Muscle of arm (tissue), 1 donor: ENCODE measurements at regions not wholly inside any gene's neighbourhood (a gene's known extent, or its start where the extent isn't known, plus 50 kb on each side); places are given as distances from the start of the nearest gene placed in this dataset.
"Not testable (repeated sequence)": the region's sequence is repeated elsewhere in the genome, so short reads cannot be mapped to it uniquely, and the experiment has no call there.

Experiments used
- DNase-seq: peaks from one replicate; pipeline ENCODE4 v3.0.0-alpha.2; 2013

GRCh38 chr2:39581866-39582265 is 83.9 kb upstream of the TMEM178A start:
- no peak for DNase-seq

- no peak for DNase-seq
These were observed 82.5 kb upstream of the TMEM178A start for GRCh38 chr2:39583213-39583612.

- no peak for DNase-seq
These were observed 81.9 kb upstream of the TMEM178A start for GRCh38 chr2:39583781-39584180.

- DNase-seq: no peak
These were observed 81.3 kb upstream of the TMEM178A start for GRCh38 chr2:39584283-39584965.

GRCh38 chr2:39585531-39585930 is 80.2 kb upstream of the TMEM178A start:
- not testable (repeated sequence) for DNase-seq

GRCh38 chr2:39587168-39587567 is 78.5 kb upstream of the TMEM178A start:
- no peak for DNase-seq

GRCh38 chr2:39587641-39588040 is 78.1 kb upstream of the TMEM178A start:
- no peak for DNase-seq

- peak; percentile 59 for DNase-seq
These were observed 72.0 kb upstream of the TMEM178A start for GRCh38 chr2:39593439-39594393.

- DNase-seq: no peak
These were observed 70.6 kb upstream of the TMEM178A start for GRCh38 chr2:39595116-39595515.

GRCh38 chr2:39597314-39597713 is 68.4 kb upstream of the TMEM178A start:
- DNase-seq: no peak

GRCh38 chr2:39602616-39603015 is 63.1 kb upstream of the TMEM178A start:
- no peak for DNase-seq

- DNase-seq: no peak
These were observed 62.3 kb upstream of the TMEM178A start for GRCh38 chr2:39603436-39603835.

GRCh38 chr2:39604866-39605265 is 60.9 kb upstream of the TMEM178A start:
- no peak for DNase-seq

- DNase-seq: no peak
These were observed 59.1 kb upstream of the TMEM178A start for GRCh38 chr2:39606585-39606984.

GRCh38 chr2:39607538-39608262 is 58.0 kb upstream of the TMEM178A start:
- no peak for DNase-seq

GRCh38 chr2:39608263-39608575 is 57.5 kb upstream of the TMEM178A start:
- DNase-seq: no peak

GRCh38 chr2:39608686-39609441 is 56.9 kb upstream of the TMEM178A start:
- DNase-seq: peak; percentile 18

GRCh38 chr2:39609917-39610316 is 55.8 kb upstream of the TMEM178A start:
- DNase-seq: no peak

GRCh38 chr2:39615675-39616074 is 50.0 kb upstream of the TMEM178A start:
- no peak for DNase-seq
